Endothelial cell (in vitro differentiated cells): ENCODE measurements at regions not wholly inside any gene's neighbourhood (a gene's known extent, or its start where the extent isn't known, plus 50 kb on each side); places are given as distances from the start of the nearest gene placed in this dataset.

Experiments
- DNase-seq: peaks from one replicate; pipeline ENCODE4 v3.0.0; 2021; ENCODE audit warnings: low spot score
- H3K27ac Mint-ChIP-seq: one replicate; pipeline ENCODE4 v1.8.0; 2021; ENCODE audit warnings: mixed read lengths, inconsistent platforms; ENCODE audit not compliant: unreplicated experiment
- H3K27me3 Mint-ChIP-seq: one replicate; pipeline ENCODE4 v1.8.0; 2021; ENCODE audit warnings: mild to moderate bottlenecking, moderate library complexity, mixed read lengths, inconsistent platforms; ENCODE audit not compliant: unreplicated experiment
- H3K36me3 Mint-ChIP-seq: one replicate; pipeline ENCODE4 v1.8.0; 2021; ENCODE audit warnings: mild to moderate bottlenecking, low read depth, mixed read lengths, inconsistent platforms; ENCODE audit not compliant: unreplicated experiment
- H3K4me1 Mint-ChIP-seq: one replicate; pipeline ENCODE4 v1.8.0; 2021; ENCODE audit warnings: mild to moderate bottlenecking, mixed read lengths, inconsistent platforms; ENCODE audit not compliant: unreplicated experiment
- H3K4me3 Mint-ChIP-seq: one replicate; pipeline ENCODE4 v1.8.0; 2021; ENCODE audit warnings: mild to moderate bottlenecking, mixed read lengths, inconsistent platforms; ENCODE audit not compliant: unreplicated experiment
- H3K9me3 Mint-ChIP-seq: one replicate; pipeline ENCODE4 v1.8.0; 2021; ENCODE audit warnings: mixed read lengths, inconsistent platforms; ENCODE audit not compliant: unreplicated experiment
- CTCF ChIP-seq: fragments of 200-600 bp; sonication (generic); IDR thresholded peaks from one replicate; pipeline ENCODE4 v1.5.0; 2021; ENCODE audit warnings: antibody characterized with exemption; ENCODE audit not compliant: unreplicated experiment

- DNase-seq: no peak
- H3K4me1 Mint-ChIP-seq: no peaks in the 10 kb centered on the region
- peaks cover 3% of the 10 kb centered on the region for H3K9me3 Mint-ChIP-seq
- no peak for TF ChIP-seq CTCF
- H3K27me3 Mint-ChIP-seq: no peaks in the 10 kb centered on the region
- H3K27ac Mint-ChIP-seq: no peak overlapping the region
- no peak overlapping the region for H3K4me3 Mint-ChIP-seq
- H3K36me3 Mint-ChIP-seq: no peaks in the 10 kb centered on the region
Measured at GRCh38 chr5:2587189-2588031, 164.1 kb downstream of the IRX2 start.

GRCh38 chr5:2586016-2586715 lies 165.3 kb downstream of the IRX2 start:
- Mint-ChIP-seq H3K4me1 (no peaks in the 10 kb centered on the region), H3K9me3 (peaks cover 9% of the 10 kb centered on the region), H3K27ac (no peak overlapping the region), H3K4me3 (no peak overlapping the region), H3K36me3 (no peaks in the 10 kb centered on the region), H3K27me3 (peaks cover 2% of the 10 kb centered on the region)
- no peak for DNase-seq
- TF ChIP-seq CTCF: no peak

GRCh38 chr5:2584579-2585269 lies 166.8 kb downstream of the IRX2 start:
- Mint-ChIP-seq H3K27me3 (peaks cover 2% of the 10 kb centered on the region), H3K27ac (no peak overlapping the region), H3K4me3 (no peak overlapping the region), H3K9me3 (peaks cover 9% of the 10 kb centered on the region), H3K36me3 (no peaks in the 10 kb centered on the region), H3K4me1 (no peaks in the 10 kb centered on the region)
- TF ChIP-seq CTCF: no peak
- DNase-seq: no peak

- Mint-ChIP-seq H3K9me3 (peaks cover 14% of the 10 kb centered on the region), H3K27me3 (peaks cover 5% of the 10 kb centered on the region), H3K36me3 (no peaks in the 10 kb centered on the region), H3K27ac (no peak overlapping the region), H3K4me1 (no peaks in the 10 kb centered on the region), H3K4me3 (no peak overlapping the region)
- TF ChIP-seq CTCF: no peak
- DNase-seq: no peak
Measured at GRCh38 chr5:2582507-2582906, 169.0 kb downstream of the IRX2 start.
